ENCODE measurements at regions not wholly inside any gene's neighbourhood (a gene's known extent, or its start where the extent isn't known, plus 50 kb on each side); places are given as distances from the start of the nearest gene placed in this dataset.

DNA sequence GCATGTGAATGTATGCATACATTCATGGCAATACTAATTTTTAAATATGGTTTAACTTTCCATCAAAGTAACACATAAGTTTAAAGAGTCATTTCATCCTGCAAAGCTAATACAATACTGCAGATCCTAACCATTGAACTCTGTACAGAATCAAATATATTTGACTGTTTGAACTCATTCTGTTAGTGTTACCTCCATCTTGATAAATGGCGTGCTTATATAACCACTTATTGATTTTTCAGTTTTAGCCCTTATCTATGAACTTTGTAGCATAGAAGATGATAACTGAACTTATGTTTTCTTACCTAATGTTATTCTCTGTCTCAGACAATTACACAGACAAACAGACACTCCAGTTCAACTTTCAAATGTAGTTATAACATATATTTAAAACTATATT, 731.0 kb upstream of the LRATD1 start:
- H3K4me2 ChIP-seq (ENCODE audit: insufficient read depth, low read length), result no peak overlapping the region
- TF ChIP-seq SMC3 (conservative IDR thresholded peaks at IDR 0.05; ENCODE audit: insufficient read depth, low read depth, low read length) (no peak), GABPB1 (CRISPR knock-in tag; IDR thresholded peaks at IDR 0.05) (no peak), TGIF2 (CRISPR knock-in tag; IDR thresholded peaks at IDR 0.05) (no peak), ZNF184 (CRISPR knock-in tag; IDR thresholded peaks at IDR 0.05) (no peak), SP1 (CRISPR knock-in tag; IDR thresholded peaks at IDR 0.05) (no peak), NRF1 (conservative IDR thresholded peaks at IDR 0.05 in 1 of 2, IDR thresholded peaks at IDR 0.05 in 1 of 2) (no peak), KLF6 (CRISPR knock-in tag; IDR thresholded peaks at IDR 0.05; ENCODE audit: borderline replicate concordance) (no peak), ZFPM2 (CRISPR knock-in tag; IDR thresholded peaks at IDR 0.05) (no peak)
- FAIRE-seq (no peak), DNase-seq (ENCODE audit: extremely low read depth in 1 of 4, low spot score in 3 of 4) (no peak), ATAC-seq (no peak)
- no peaks in the 10 kb centered on the region for H3K4me1 ChIP-seq (replicated peaks in 1 of 2; ENCODE audit: control insufficient read depth in 2 of 2, insufficient read depth in 2 of 2, low read length in 2 of 2)
- in situ Hi-C loops (cut with MboI) (no loop called here), intact Hi-C loops (cut with micrococcal nuclease) (no loop called here)
- H4K20me1 ChIP-seq (replicated peaks; ENCODE audit: control insufficient read depth, insufficient read depth, low read length), result no peaks in the 10 kb centered on the region
- no TSS peak for BruUV-seq (replicated peaks)
- H3K27ac ChIP-seq (ENCODE audit: extremely low read depth, low read depth, low read length), result no peak overlapping the region
- 0% methylated on average over 1 of the region's 1 CpG for WGBS (ENCODE audit: insufficient coverage, low coverage, missing lambda C conversion rate)
- H3K4me3 ChIP-seq, result no peak overlapping the region
- no peak overlapping the region for H3K9ac ChIP-seq (ENCODE audit: insufficient read depth in 1 of 2, low read depth in 2 of 2, low read length in 2 of 2)
- ChIA-PET CTCF (ENCODE audit: low intra/inter-chr PET ratio) (no interaction called here), POLR2A (no interaction called here)
- no peaks in the 10 kb centered on the region for H3K27me3 ChIP-seq (ENCODE audit: control insufficient read depth in 2 of 2, insufficient read depth in 2 of 2, low read length in 2 of 2)
- H3K79me2 ChIP-seq (ENCODE audit: control insufficient read depth, insufficient read depth, low read length), result no peaks in the 10 kb centered on the region
- H3K36me3 ChIP-seq (ENCODE audit: control insufficient read depth, insufficient read depth, low read length), result no peaks in the 10 kb centered on the region
- no peaks in the 10 kb centered on the region for H3K9me3 ChIP-seq (replicated peaks; ENCODE audit: control insufficient read depth, insufficient read depth, low read depth, low read length)
- no peaks in the 10 kb centered on the region for H3K9me1 ChIP-seq (ENCODE audit: control insufficient read depth, insufficient read depth, low read length)
- H2AFZ ChIP-seq (ENCODE audit: low read depth, low read length), result no peak overlapping the region

- in situ Hi-C loops (cut with MboI) (no loop called here), intact Hi-C loops (cut with micrococcal nuclease) (no loop called here)
- ATAC-seq (no peak), FAIRE-seq (no peak), DNase-seq (ENCODE audit: extremely low read depth in 1 of 4, low spot score in 3 of 4) (no peak)
- Histone ChIP-seq H3K27me3 (ENCODE audit: control insufficient read depth in 2 of 2, insufficient read depth in 2 of 2, low read length in 2 of 2) (no peaks in the 10 kb centered on the region), H3K9ac (ENCODE audit: insufficient read depth in 1 of 2, low read depth in 2 of 2, low read length in 2 of 2) (no peak overlapping the region), H3K79me2 (ENCODE audit: control insufficient read depth, insufficient read depth, low read length) (no peaks in the 10 kb centered on the region), H3K36me3 (ENCODE audit: control insufficient read depth, insufficient read depth, low read length) (no peaks in the 10 kb centered on the region), H3K9me1 (ENCODE audit: control insufficient read depth, insufficient read depth, low read length) (no peaks in the 10 kb centered on the region), H3K27ac (ENCODE audit: extremely low read depth, low read depth, low read length) (no peak overlapping the region), H3K9me3 (replicated peaks; ENCODE audit: control insufficient read depth, insufficient read depth, low read depth, low read length) (no peaks in the 10 kb centered on the region), H2AFZ (ENCODE audit: low read depth, low read length) (no peak overlapping the region), H3K4me2 (ENCODE audit: insufficient read depth, low read length) (no peak overlapping the region), H3K4me3 (no peak overlapping the region), H4K20me1 (replicated peaks; ENCODE audit: control insufficient read depth, insufficient read depth, low read length) (no peaks in the 10 kb centered on the region), H3K4me1 (replicated peaks in 1 of 2; ENCODE audit: control insufficient read depth in 2 of 2, insufficient read depth in 2 of 2, low read length in 2 of 2) (no peaks in the 10 kb centered on the region)
- BruUV-seq (replicated peaks), result no TSS peak
- TF ChIP-seq CREBBP (IDR thresholded peaks at IDR 0.05; ENCODE audit: low read depth, low read length) (no peak), MEF2A (IDR thresholded peaks at IDR 0.05; ENCODE audit: control insufficient read depth, low read depth, low read length) (no peak)
- WGBS (ENCODE audit: insufficient coverage, low coverage, missing lambda C conversion rate), result 0% methylated on average over 2 of the region's 2 CpGs
- ChIA-PET CTCF (ENCODE audit: low intra/inter-chr PET ratio) (no interaction called here), POLR2A (no interaction called here)
Observed at GRCh38 chr2:13905831-13906230, 726.7 kb upstream of the LRATD1 start.
